Anterior cingulate cortex (tissue), 58 donors: ENCODE measurements at regions not wholly inside any gene's neighbourhood (a gene's known extent, or its start where the extent isn't known, plus 50 kb on each side); places are given as distances from the start of the nearest gene placed in this dataset.

Source experiments
- DNase-seq, 58 donors: peaks; one replicate each; lab custom pipeline; 2025; lab: John Stamatoyannopoulos, UW

- peak in 1 of 58 donors; percentile 3 for DNase-seq
Measured at GRCh38 chr12:118925826-118926225, 55.5 kb upstream of the SRRM4 start.
